CD14-positive monocyte (primary cell): ENCODE measurements at regions not wholly inside any gene's neighbourhood (a gene's known extent, or its start where the extent isn't known, plus 50 kb on each side); places are given as distances from the start of the nearest gene placed in this dataset.

Experiments
- DNase-seq, 3 donors: peaks; one replicate each; pipeline ENCODE4 v3.0.0-alpha.2; 2011 to 2022
- H2AFZ ChIP-seq: 2 replicates; pipeline ENCODE4 v1.6.0; 2012; ENCODE audit warnings: mild to moderate bottlenecking, low read depth, low read length, inconsistent platforms; ENCODE audit not compliant: insufficient read depth, poor library complexity, severe bottlenecking
- H3K27ac ChIP-seq, 2 donors: 1 replicate in 1 of 2; 2 replicates in 1 of 2; pipeline ENCODE4 v1.5.1; 2012 to 2013; ENCODE audit warnings: low read length in 2 of 2, control low read depth in 1 of 2, inconsistent platforms in 1 of 2, low read depth in 1 of 2, mild to moderate bottlenecking in 1 of 2
- H3K27me3 ChIP-seq, 2 donors: one replicate each; pipeline versions ENCODE4 v1.6.0 to v1.6.1; 2011 to 2013; ENCODE audit warnings: low read length in 2 of 2; ENCODE audit not compliant: control insufficient read depth in 2 of 2, insufficient read depth in 2 of 2
- H3K36me3 ChIP-seq, 2 donors: replicated peaks in 1 of 2; 1 replicate in 1 of 2; 2 replicates in 1 of 2; pipeline versions ENCODE4 v1.5.1 to v1.6.1; 2012 to 2013; ENCODE audit warnings: low read length in 2 of 2, control low read depth in 1 of 2, inconsistent platforms in 1 of 2, mild to moderate bottlenecking in 1 of 2; ENCODE audit not compliant: insufficient read depth in 2 of 2, control insufficient read depth in 1 of 2
- H3K4me1 ChIP-seq, 2 donors: 1 replicate in 1 of 2; 2 replicates in 1 of 2; pipeline versions ENCODE4 v1.5.1 to v1.6.1; 2012 to 2013; ENCODE audit warnings: low read length in 2 of 2, control low read depth in 1 of 2, inconsistent platforms in 1 of 2, mild to moderate bottlenecking in 1 of 2, moderate library complexity in 1 of 2; ENCODE audit not compliant: insufficient read depth in 2 of 2, control insufficient read depth in 1 of 2
- H3K4me2 ChIP-seq: replicated peaks from 2 replicates; pipeline ENCODE3; 2012; ENCODE audit warnings: low read length, moderate library complexity, mild to moderate bottlenecking; ENCODE audit not compliant: poor library complexity, severe bottlenecking; ENCODE audit errors: extremely low read depth
- H3K4me3 ChIP-seq, 3 experiments: fragments of 200-600 bp in 1 of 3; sonication (generic) in 1 of 3; replicated peaks in 1 of 3; 1 replicate in 2 of 3; 2 replicates in 1 of 3; pipeline ENCODE4 v1.5.1; 2011 to 2013; ENCODE audit warnings: low read length in 3 of 3, mild to moderate bottlenecking in 3 of 3, control low read depth in 2 of 3, low read depth in 2 of 3, inconsistent platforms in 1 of 3, moderate library complexity in 1 of 3
- H3K79me2 ChIP-seq: 2 replicates; pipeline ENCODE4 v1.6.0; 2012; ENCODE audit warnings: mild to moderate bottlenecking, control low read depth, inconsistent platforms, low read length, moderate library complexity; ENCODE audit not compliant: insufficient read depth
- H3K9ac ChIP-seq: 2 replicates; pipeline ENCODE4 v1.6.0; 2017; ENCODE audit warnings: low read length, mild to moderate bottlenecking; ENCODE audit not compliant: insufficient read depth, poor library complexity, severe bottlenecking
- H3K9me3 ChIP-seq, 2 donors: replicated peaks in 1 of 2; 1 replicate in 1 of 2; 2 replicates in 1 of 2; pipeline versions ENCODE4 v1.5.1 to v1.6.1; 2012 to 2013; ENCODE audit warnings: low read length in 2 of 2, control low read depth in 1 of 2; ENCODE audit not compliant: control insufficient read depth in 1 of 2, insufficient read depth in 1 of 2
- H4K20me1 ChIP-seq: 2 replicates; pipeline ENCODE4 v1.6.0; 2012; ENCODE audit warnings: mild to moderate bottlenecking, low read length, control low read depth, moderate library complexity; ENCODE audit not compliant: insufficient read depth
- H3K27ac Mint-ChIP-seq, 7 donors: one replicate each; pipeline ENCODE4 v1.8.0; 2020; ENCODE audit warnings: mild to moderate bottlenecking in 7 of 7, mixed read lengths in 7 of 7, moderate library complexity in 6 of 7, inconsistent platforms in 2 of 7
- H3K27me3 Mint-ChIP-seq, 3 donors: one replicate each; pipeline ENCODE4 v1.8.0; 2021 to 2022; ENCODE audit warnings: low read depth in 3 of 3, mild to moderate bottlenecking in 3 of 3, mixed read lengths in 3 of 3, moderate library complexity in 3 of 3, inconsistent platforms in 1 of 3
- H3K36me3 Mint-ChIP-seq, 2 donors: one replicate each; pipeline ENCODE4 v1.8.0; 2020; ENCODE audit warnings: mixed read lengths in 2 of 2, inconsistent platforms in 1 of 2, mild to moderate bottlenecking in 1 of 2
- H3K4me1 Mint-ChIP-seq: one replicate; pipeline ENCODE4 v1.8.0; 2020; ENCODE audit warnings: mild to moderate bottlenecking, mixed read lengths
- H3K4me3 Mint-ChIP-seq, 2 donors: one replicate each; pipeline ENCODE4 v1.8.0; 2020; ENCODE audit warnings: mild to moderate bottlenecking in 2 of 2, mixed read lengths in 2 of 2, moderate library complexity in 1 of 2
- H3K9me3 Mint-ChIP-seq, 7 donors: one replicate each; pipeline ENCODE4 v1.8.0; 2020 to 2022; ENCODE audit warnings: mixed read lengths in 7 of 7, mild to moderate bottlenecking in 6 of 7, moderate library complexity in 6 of 7, inconsistent platforms in 2 of 7
- WGBS: methylation state at CpG from one replicate; pipeline ENCODE4 v1.1.5; 2013; ENCODE audit warnings: missing lambda C conversion rate; ENCODE audit not compliant: insufficient coverage; 5-methylcytosine and 5-hydroxymethylcytosine counted together
- intact Hi-C, 2 donors: fragments of 100-400 bp; cut with micrococcal nuclease; formaldehyde crosslinking; loops; one replicate each; pipeline versions ENCODE4 v1.15.0 to v1.15.1; 2023
- TF ChIP-seq, protein P1 (sequence below): fragments of 200-600 bp; IDR thresholded peaks from one replicate; pipeline ENCODE4 v1.8.0; 2022; ENCODE audit warnings: antibody characterized with exemption, mild to moderate bottlenecking

DNA sequence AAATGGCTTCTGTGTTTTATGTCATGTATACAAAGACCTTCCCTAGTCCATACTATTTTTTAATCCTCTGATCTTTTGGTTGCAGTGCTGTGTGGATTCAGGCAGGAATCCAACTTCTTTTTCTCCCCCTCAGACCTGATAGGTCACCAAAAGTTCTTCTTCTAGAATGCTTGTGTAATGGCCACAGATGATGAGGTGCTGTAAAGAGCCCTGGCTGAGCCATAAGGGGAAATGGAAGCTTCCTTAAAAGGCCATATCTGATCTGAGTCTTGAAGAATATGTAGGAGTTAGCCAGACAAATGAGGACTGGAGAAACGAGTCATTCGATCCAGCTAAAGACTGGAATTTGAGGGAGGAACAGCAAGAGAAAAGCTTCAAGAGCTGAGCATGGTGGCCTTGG is 353.9 kb downstream of the PCNX1 start:
- Mint-ChIP-seq H3K9me3 (peaks cover 19 to 35% (median 29%) of the 10 kb centered on the region in 7 donors), H3K4me3 (no peak overlapping the region), H3K27ac (no peak overlapping the region), H3K4me1 (no peaks in the 10 kb centered on the region), H3K36me3 (no peaks in the 10 kb centered on the region), H3K27me3 (peaks cover 0 to 3% (median 2%) of the 10 kb centered on the region in 3 donors)
- Histone ChIP-seq H3K79me2 (no peaks in the 10 kb centered on the region), H3K27me3 (no peaks in the 10 kb centered on the region), H3K9me3 (peaks cover 21 to 27% of the 10 kb centered on the region in 2 donors), H3K27ac (no peak overlapping the region), H3K4me3 (no peak overlapping the region), H3K4me2 (no peak overlapping the region), H2AFZ (no peak overlapping the region), H4K20me1 (no peaks in the 10 kb centered on the region), H3K36me3 (no peaks in the 10 kb centered on the region), H3K4me1 (no peaks in the 10 kb centered on the region), H3K9ac (no peak overlapping the region)
- intact Hi-C loops: no loop called here
- WGBS: 85% methylated on average over 2 of the region's 2 CpGs
- no peak for DNase-seq
- TF ChIP-seq, protein P1, sequence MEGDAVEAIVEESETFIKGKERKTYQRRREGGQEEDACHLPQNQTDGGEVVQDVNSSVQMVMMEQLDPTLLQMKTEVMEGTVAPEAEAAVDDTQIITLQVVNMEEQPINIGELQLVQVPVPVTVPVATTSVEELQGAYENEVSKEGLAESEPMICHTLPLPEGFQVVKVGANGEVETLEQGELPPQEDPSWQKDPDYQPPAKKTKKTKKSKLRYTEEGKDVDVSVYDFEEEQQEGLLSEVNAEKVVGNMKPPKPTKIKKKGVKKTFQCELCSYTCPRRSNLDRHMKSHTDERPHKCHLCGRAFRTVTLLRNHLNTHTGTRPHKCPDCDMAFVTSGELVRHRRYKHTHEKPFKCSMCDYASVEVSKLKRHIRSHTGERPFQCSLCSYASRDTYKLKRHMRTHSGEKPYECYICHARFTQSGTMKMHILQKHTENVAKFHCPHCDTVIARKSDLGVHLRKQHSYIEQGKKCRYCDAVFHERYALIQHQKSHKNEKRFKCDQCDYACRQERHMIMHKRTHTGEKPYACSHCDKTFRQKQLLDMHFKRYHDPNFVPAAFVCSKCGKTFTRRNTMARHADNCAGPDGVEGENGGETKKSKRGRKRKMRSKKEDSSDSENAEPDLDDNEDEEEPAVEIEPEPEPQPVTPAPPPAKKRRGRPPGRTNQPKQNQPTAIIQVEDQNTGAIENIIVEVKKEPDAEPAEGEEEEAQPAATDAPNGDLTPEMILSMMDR: no peak

DNA sequence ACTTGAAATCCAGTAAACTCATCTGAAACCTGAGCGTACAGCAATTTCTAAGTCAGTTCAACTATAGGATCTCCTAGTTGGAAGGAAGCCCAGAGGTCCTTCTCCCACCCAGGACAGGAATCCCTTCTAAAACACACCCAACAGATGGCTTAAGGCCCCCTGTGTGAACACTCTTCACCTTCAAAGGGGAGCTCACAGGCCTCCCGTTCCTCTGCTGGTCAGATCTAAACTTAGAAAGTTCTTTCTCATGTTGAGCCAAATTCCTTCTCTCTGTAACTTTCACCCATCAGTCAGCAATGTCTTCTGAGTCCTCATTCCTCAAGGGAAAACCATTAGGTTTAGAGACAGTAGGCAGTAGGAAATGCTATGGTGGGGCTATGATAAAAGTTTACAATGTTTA is 355.2 kb downstream of the PCNX1 start:
- Histone ChIP-seq H3K27ac (no peak overlapping the region), H3K79me2 (no peaks in the 10 kb centered on the region), H3K27me3 (no peaks in the 10 kb centered on the region), H3K4me2 (no peak overlapping the region), H3K9me3 (peaks cover 21 to 22% of the 10 kb centered on the region in 2 donors), H2AFZ (no peak overlapping the region), H3K36me3 (no peaks in the 10 kb centered on the region), H3K4me1 (peaks cover 0 to 5% of the 10 kb centered on the region in 2 donors), H3K4me3 (no peak overlapping the region), H4K20me1 (no peaks in the 10 kb centered on the region), H3K9ac (no peak overlapping the region)
- no peaks in the 10 kb centered on the region for H3K36me3 Mint-ChIP-seq
- peaks cover 10 to 34% (median 28%) of the 10 kb centered on the region in 7 donors for H3K9me3 Mint-ChIP-seq
- TF ChIP-seq, protein P1: no peak
- H3K27me3 Mint-ChIP-seq: peaks cover 0 to 3% (median 2%) of the 10 kb centered on the region in 3 donors
- H3K4me1 Mint-ChIP-seq: peaks cover 7% of the 10 kb centered on the region
- no peak overlapping the region for H3K27ac Mint-ChIP-seq
- WGBS: no CpG with 5 or more reads among the region's 2 CpGs
- no peak overlapping the region for H3K4me3 Mint-ChIP-seq
- intact Hi-C loops: no loop called here
- DNase-seq: no peak
